ENCODE measurements at regions not wholly inside any gene's neighbourhood (a gene's known extent, or its start where the extent isn't known, plus 50 kb on each side); places are given as distances from the start of the nearest gene placed in this dataset.

- no peak for DNase-seq
Observed at GRCh38 chr1:67991546-67991945, 58.9 kb downstream of the DIRAS3 start.

- DNase-seq = no peak
Observed at GRCh38 chr1:67988066-67988465, 62.4 kb downstream of the DIRAS3 start.

- no peak for DNase-seq
Observed at GRCh38 chr1:67987046-67987799, 63.2 kb downstream of the DIRAS3 start.

- DNase-seq = no peak
Observed at GRCh38 chr1:67983867-67984266, 66.6 kb downstream of the DIRAS3 start.

GRCh38 chr1:67980028-67980427 is 70.4 kb downstream of the DIRAS3 start:
- no peak for DNase-seq

- DNase-seq = no peak
Observed at GRCh38 chr1:67979532-67979931, 70.9 kb downstream of the DIRAS3 start.

GRCh38 chr1:67978890-67979516 is 71.4 kb downstream of the DIRAS3 start:
- no peak for DNase-seq

- DNase-seq = peak; percentile 52
Observed at GRCh38 chr1:67977756-67978155, 72.7 kb downstream of the DIRAS3 start.

GRCh38 chr1:67973051-67973450 is 77.4 kb downstream of the DIRAS3 start:
- no peak for DNase-seq

- no peak for DNase-seq
Observed at GRCh38 chr1:67970088-67970487, 80.3 kb downstream of the DIRAS3 start.

GRCh38 chr1:67969446-67969845 is 81.0 kb downstream of the DIRAS3 start:
- no peak for DNase-seq

- DNase-seq = no peak
Observed at GRCh38 chr1:67966666-67967009, 83.8 kb downstream of the DIRAS3 start.

GRCh38 chr1:67965995-67966665 is 84.3 kb downstream of the DIRAS3 start:
- DNase-seq = no peak

- no peak for DNase-seq
Observed at GRCh38 chr1:67963263-67963662, 87.2 kb downstream of the DIRAS3 start.

GRCh38 chr1:67960766-67961165 is 89.7 kb downstream of the DIRAS3 start:
- DNase-seq = no peak

- no peak for DNase-seq
Observed at GRCh38 chr1:67958472-67958871, 92.0 kb downstream of the DIRAS3 start.

GRCh38 chr1:67957066-67957465 is 93.4 kb downstream of the DIRAS3 start:
- DNase-seq = peak; percentile 81

GRCh38 chr1:67956116-67956515 is 94.3 kb downstream of the DIRAS3 start:
- no peak for DNase-seq

- no peak for DNase-seq
Observed at GRCh38 chr1:67955591-67955990, 94.8 kb downstream of the DIRAS3 start.

GRCh38 chr1:67953301-67953700 is 97.1 kb downstream of the DIRAS3 start:
- no peak for DNase-seq

- no peak for DNase-seq
Observed at GRCh38 chr1:67952071-67952470, 98.4 kb downstream of the DIRAS3 start.

GRCh38 chr1:67951014-67951413 is 99.4 kb downstream of the DIRAS3 start:
- no peak for DNase-seq

Measured in muscle of arm (tissue), 1 donor.